ENCODE measurements at regions not wholly inside any gene's neighbourhood (a gene's known extent, or its start where the extent isn't known, plus 50 kb on each side); places are given as distances from the start of the nearest gene placed in this dataset.

- DNase-seq (ENCODE audit: low read depth in 4 of 4, low spot score in 3 of 4): no peak
These were observed 135.2 kb upstream of the C14orf180 start for GRCh38 chr14:104444159-104445030.

- DNase-seq (ENCODE audit: low read depth in 4 of 4, low spot score in 3 of 4): no peak
These were observed 134.5 kb upstream of the C14orf180 start for GRCh38 chr14:104445086-104445485.

GRCh38 chr14:104445832-104446381, 133.7 kb upstream of the C14orf180 start:
- no peak for DNase-seq (ENCODE audit: low read depth in 4 of 4, low spot score in 3 of 4)

- no peak for DNase-seq (ENCODE audit: low read depth in 4 of 4, low spot score in 3 of 4)
These were observed 133.0 kb upstream of the C14orf180 start for GRCh38 chr14:104446611-104447010.

GRCh38 chr14:104447750-104448149, 131.8 kb upstream of the C14orf180 start:
- DNase-seq (ENCODE audit: low read depth in 4 of 4, low spot score in 3 of 4): no peak

- DNase-seq (ENCODE audit: low read depth in 4 of 4, low spot score in 3 of 4): no peak
These were observed 131.2 kb upstream of the C14orf180 start for GRCh38 chr14:104448321-104448720.

GRCh38 chr14:104448721-104449120, 130.8 kb upstream of the C14orf180 start:
- no peak for DNase-seq (ENCODE audit: low read depth in 4 of 4, low spot score in 3 of 4)

- DNase-seq (ENCODE audit: low read depth in 4 of 4, low spot score in 3 of 4): no peak
These were observed 128.7 kb upstream of the C14orf180 start for GRCh38 chr14:104450811-104451401.

GRCh38 chr14:104451474-104451873, 128.1 kb upstream of the C14orf180 start:
- DNase-seq (ENCODE audit: low read depth in 4 of 4, low spot score in 3 of 4): no peak

GRCh38 chr14:104458845-104459244, 120.7 kb upstream of the C14orf180 start:
- DNase-seq (ENCODE audit: low read depth in 4 of 4, low spot score in 3 of 4): no peak

- DNase-seq (ENCODE audit: low read depth in 4 of 4, low spot score in 3 of 4): no peak
These were observed 118.5 kb upstream of the C14orf180 start for GRCh38 chr14:104460791-104461651.

- DNase-seq (ENCODE audit: low read depth in 4 of 4, low spot score in 3 of 4): no peak
These were observed 117.7 kb upstream of the C14orf180 start for GRCh38 chr14:104461676-104462449.

GRCh38 chr14:104462651-104463630, 116.6 kb upstream of the C14orf180 start:
- DNase-seq (ENCODE audit: low read depth in 4 of 4, low spot score in 3 of 4): no peak

GRCh38 chr14:104464907-104465306, 114.7 kb upstream of the C14orf180 start:
- no peak for DNase-seq (ENCODE audit: low read depth in 4 of 4, low spot score in 3 of 4)

GRCh38 chr14:104465482-104466390, 113.8 kb upstream of the C14orf180 start:
- no peak for DNase-seq (ENCODE audit: low read depth in 4 of 4, low spot score in 3 of 4)

GRCh38 chr14:104467236-104467635, 112.3 kb upstream of the C14orf180 start:
- DNase-seq (ENCODE audit: low read depth in 4 of 4, low spot score in 3 of 4): no peak

GRCh38 chr14:104467641-104468040, 111.9 kb upstream of the C14orf180 start:
- DNase-seq (ENCODE audit: low read depth in 4 of 4, low spot score in 3 of 4): no peak

- DNase-seq (ENCODE audit: low read depth in 4 of 4, low spot score in 3 of 4): no peak
These were observed 110.0 kb upstream of the C14orf180 start for GRCh38 chr14:104469591-104469990.

Data from left renal pelvis (tissue), 4 donors.